IMR-90 (cell line): ENCODE measurements at regions not wholly inside any gene's neighbourhood (a gene's known extent, or its start where the extent isn't known, plus 50 kb on each side); places are given as distances from the start of the nearest gene placed in this dataset.
"Not testable (repeated sequence)": the region's sequence is repeated elsewhere in the genome, so short reads cannot be mapped to it uniquely, and the experiment has no call there.

ENCODE experiments used
- CEBPB ChIP-seq: IDR thresholded peaks from 2 replicates; pipeline ENCODE4 v1.6.1; 2012; ENCODE audit warnings: low read depth, low read length, improper control_type of control experiment
- CHD1 ChIP-seq: IDR thresholded peaks from 2 replicates; pipeline ENCODE4 v1.6.1; 2012; ENCODE audit warnings: low read depth, low read length, improper control_type of control experiment
- FOS ChIP-seq: fragments of 150-350 bp; IDR thresholded peaks from 2 replicates; pipeline ENCODE4 v1.6.1; 2016; ENCODE audit warnings: low read depth, low read length
- MAFK ChIP-seq: IDR thresholded peaks from 2 replicates; pipeline ENCODE4 v1.6.1; 2012; ENCODE audit warnings: low read depth, low read length, improper control_type of control experiment
- MXI1 ChIP-seq: IDR thresholded peaks from 2 replicates; pipeline ENCODE4 v1.6.1; 2012; ENCODE audit warnings: low read depth, mild to moderate bottlenecking, low read length, moderate library complexity, borderline replicate concordance
- POLR2A ChIP-seq: IDR thresholded peaks from 2 replicates; pipeline ENCODE4 v1.6.1; 2012; ENCODE audit warnings: mild to moderate bottlenecking, low read depth, low read length
- RAD21 ChIP-seq: IDR thresholded peaks from 2 replicates; pipeline ENCODE4 v1.6.1; 2012; ENCODE audit warnings: low read length, improper control_type of control experiment
- RCOR1 ChIP-seq: IDR thresholded peaks from 2 replicates; pipeline ENCODE4 v1.6.1; 2012; ENCODE audit warnings: mild to moderate bottlenecking, low read length, improper control_type of control experiment; ENCODE audit not compliant: insufficient replicate concordance
- RFX5 ChIP-seq: IDR thresholded peaks from 2 replicates; pipeline ENCODE4 v1.8.0; 2012; ENCODE audit warnings: low read depth, mild to moderate bottlenecking, low read length, moderate library complexity
- SMC3 ChIP-seq: fragments of 150-350 bp; IDR thresholded peaks from 2 replicates; pipeline ENCODE4 v1.6.1; 2016; ENCODE audit warnings: low read depth, mild to moderate bottlenecking, antibody characterized with exemption, low read length, moderate library complexity
- TF ChIP-seq, protein P1 (sequence below): conservative IDR thresholded peaks from 2 replicates; pipeline ENCODE4 v1.5.1; 2012; ENCODE audit warnings: mild to moderate bottlenecking, low read depth, low read length, improper control_type of control experiment

GRCh38 chr1:206320227-206320626, 116.9 kb downstream of the SRGAP2 start:
- TF ChIP-seq RAD21, CHD1, FOS, POLR2A, MAFK, SMC3, CEBPB, RFX5, RCOR1, MXI1: not testable (repeated sequence)
- TF ChIP-seq, protein P1, sequence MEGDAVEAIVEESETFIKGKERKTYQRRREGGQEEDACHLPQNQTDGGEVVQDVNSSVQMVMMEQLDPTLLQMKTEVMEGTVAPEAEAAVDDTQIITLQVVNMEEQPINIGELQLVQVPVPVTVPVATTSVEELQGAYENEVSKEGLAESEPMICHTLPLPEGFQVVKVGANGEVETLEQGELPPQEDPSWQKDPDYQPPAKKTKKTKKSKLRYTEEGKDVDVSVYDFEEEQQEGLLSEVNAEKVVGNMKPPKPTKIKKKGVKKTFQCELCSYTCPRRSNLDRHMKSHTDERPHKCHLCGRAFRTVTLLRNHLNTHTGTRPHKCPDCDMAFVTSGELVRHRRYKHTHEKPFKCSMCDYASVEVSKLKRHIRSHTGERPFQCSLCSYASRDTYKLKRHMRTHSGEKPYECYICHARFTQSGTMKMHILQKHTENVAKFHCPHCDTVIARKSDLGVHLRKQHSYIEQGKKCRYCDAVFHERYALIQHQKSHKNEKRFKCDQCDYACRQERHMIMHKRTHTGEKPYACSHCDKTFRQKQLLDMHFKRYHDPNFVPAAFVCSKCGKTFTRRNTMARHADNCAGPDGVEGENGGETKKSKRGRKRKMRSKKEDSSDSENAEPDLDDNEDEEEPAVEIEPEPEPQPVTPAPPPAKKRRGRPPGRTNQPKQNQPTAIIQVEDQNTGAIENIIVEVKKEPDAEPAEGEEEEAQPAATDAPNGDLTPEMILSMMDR, result not testable (repeated sequence)
